ENCODE measurements at regions not wholly inside any gene's neighbourhood (a gene's known extent, or its start where the extent isn't known, plus 50 kb on each side); places are given as distances from the start of the nearest gene placed in this dataset.
"Not testable (repeated sequence)": the region's sequence is repeated elsewhere in the genome, so short reads cannot be mapped to it uniquely, and the experiment has no call there.

GRCh38 chr15:20342601-20343394 lies 198.8 kb downstream of the GOLGA6L6 start:
- TF ChIP-seq, protein P1, sequence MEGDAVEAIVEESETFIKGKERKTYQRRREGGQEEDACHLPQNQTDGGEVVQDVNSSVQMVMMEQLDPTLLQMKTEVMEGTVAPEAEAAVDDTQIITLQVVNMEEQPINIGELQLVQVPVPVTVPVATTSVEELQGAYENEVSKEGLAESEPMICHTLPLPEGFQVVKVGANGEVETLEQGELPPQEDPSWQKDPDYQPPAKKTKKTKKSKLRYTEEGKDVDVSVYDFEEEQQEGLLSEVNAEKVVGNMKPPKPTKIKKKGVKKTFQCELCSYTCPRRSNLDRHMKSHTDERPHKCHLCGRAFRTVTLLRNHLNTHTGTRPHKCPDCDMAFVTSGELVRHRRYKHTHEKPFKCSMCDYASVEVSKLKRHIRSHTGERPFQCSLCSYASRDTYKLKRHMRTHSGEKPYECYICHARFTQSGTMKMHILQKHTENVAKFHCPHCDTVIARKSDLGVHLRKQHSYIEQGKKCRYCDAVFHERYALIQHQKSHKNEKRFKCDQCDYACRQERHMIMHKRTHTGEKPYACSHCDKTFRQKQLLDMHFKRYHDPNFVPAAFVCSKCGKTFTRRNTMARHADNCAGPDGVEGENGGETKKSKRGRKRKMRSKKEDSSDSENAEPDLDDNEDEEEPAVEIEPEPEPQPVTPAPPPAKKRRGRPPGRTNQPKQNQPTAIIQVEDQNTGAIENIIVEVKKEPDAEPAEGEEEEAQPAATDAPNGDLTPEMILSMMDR (IDR thresholded peaks at IDR 0.05) = not testable (repeated sequence)
- TF ChIP-seq POLR2A (IDR thresholded peaks at IDR 0.05) = not testable (repeated sequence)
